ENCODE measurements at regions not wholly inside any gene's neighbourhood (a gene's known extent, or its start where the extent isn't known, plus 50 kb on each side); places are given as distances from the start of the nearest gene placed in this dataset.

DNA sequence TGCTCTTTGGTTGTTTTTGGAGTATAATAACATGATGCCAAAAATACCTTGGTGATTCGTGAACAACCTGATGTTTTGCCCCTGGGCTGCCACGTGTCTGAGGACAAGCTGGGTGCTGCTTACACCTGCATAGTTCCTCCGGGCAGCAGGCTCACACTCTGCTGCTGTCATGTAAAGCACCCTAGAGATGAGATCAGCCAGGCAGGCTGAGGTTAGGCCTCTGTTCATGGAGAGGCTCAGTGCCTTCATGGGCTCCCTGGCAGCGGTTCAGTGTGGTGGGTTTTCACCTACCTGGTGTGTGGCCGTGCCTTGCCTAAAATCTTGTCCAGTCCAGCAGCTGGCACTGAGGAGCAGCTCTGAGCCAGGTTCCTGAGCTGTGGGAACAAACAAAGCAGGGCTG, 60.1 kb upstream of the TAGAP start:
- H3K4me3 ChIP-seq (ENCODE audit: low read length), result no peak overlapping the region
- no peak for TF ChIP-seq CTCF (conservative IDR thresholded peaks at IDR 0.05; ENCODE audit: low read length)

DNA sequence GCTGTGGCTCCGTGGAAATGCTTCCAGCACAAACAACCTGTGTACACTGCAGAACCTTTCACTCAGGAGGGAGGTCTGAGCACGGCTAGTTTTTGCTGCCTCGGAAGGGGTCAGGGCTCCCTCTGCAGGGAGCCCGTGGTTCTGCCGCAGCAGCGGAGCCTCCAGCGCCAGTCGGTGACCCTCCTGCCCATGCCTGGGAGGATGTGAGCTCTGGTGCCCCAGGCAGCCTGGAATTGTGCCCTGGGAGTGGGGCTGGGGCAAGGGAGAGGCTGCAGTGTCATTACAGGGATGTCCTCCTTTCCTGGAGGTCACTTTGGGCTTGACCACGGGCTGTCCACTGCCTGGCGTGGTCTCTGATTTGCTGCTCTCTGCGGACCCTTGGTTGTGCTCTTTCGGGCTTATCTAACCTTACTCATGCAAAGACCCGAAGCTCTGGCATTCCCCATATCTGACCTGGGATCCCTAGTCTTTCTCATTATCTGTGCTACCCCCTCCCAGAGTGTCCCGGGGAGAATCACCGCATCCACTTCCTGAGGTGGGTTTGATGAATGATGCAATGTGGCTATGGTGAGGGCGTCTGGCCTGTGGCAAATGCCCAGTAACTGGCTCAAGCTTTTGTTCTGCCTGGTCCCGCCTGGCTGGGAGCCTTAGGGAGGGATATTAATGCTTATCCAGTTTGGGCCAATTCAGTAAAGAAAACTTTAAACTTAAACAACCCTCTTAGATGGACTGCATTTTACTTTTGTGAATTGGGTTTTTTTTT, 59.6 kb upstream of the TAGAP start:
- H3K4me3 ChIP-seq (ENCODE audit: low read length), result no peak overlapping the region

More for the DNA sequence above, 60.1 kb upstream of the TAGAP start:
- no peak for DNase-seq (ENCODE audit: low read depth)

DNA sequence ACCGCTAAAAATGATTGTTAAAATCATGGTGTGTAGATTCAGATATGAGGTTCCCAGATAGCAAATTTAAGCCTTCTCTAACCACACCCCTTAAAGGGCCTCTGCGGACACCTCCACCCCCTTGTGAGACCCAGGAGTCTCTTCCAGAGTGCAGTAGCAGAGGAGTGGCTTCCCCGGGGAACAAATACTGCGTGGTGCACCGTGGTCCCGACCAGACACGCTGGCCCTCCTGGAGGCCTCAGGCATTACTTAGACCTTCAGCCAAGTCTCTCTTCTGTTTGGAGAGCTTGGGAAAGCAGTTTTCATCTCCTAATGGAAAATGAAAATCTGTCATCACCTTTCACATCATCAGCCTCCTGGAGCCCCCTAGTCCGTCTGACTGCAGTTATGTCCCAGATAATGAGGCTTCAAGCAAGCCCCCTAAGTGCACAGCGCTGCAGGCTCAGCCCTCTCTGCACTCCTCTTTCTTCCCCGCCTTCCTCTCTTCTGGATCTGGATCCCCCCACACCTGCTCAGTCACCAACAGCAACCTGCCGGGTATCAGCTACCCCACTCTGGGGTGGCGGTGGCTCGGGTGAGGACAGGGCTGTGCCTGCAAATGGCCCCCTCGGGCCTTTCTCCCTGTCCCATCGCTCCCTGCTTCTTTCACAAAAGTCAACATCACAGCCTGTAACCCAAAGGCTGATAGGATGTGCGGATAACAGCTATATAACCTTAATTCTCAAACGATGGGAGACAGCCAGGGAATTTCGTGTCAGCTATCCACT, 58.8 kb upstream of the TAGAP start:
- TF ChIP-seq CTCF (conservative IDR thresholded peaks at IDR 0.05; ENCODE audit: low read length), result no peak
- H3K4me3 ChIP-seq (ENCODE audit: low read length), result no peak overlapping the region
- no peak for DNase-seq (ENCODE audit: low read depth)

More for the DNA sequence above, 59.6 kb upstream of the TAGAP start:
- TF ChIP-seq CTCF (conservative IDR thresholded peaks at IDR 0.05; ENCODE audit: low read length), result peak; percentile 89
- DNase-seq (ENCODE audit: low read depth), result peak; percentile 35

GRCh38 chr6:159102373-159103160, 57.8 kb upstream of the TAGAP start:
- no peak overlapping the region for H3K4me3 ChIP-seq (ENCODE audit: low read length)
- DNase-seq (ENCODE audit: low read depth), result no peak
- no peak for TF ChIP-seq CTCF (conservative IDR thresholded peaks at IDR 0.05; ENCODE audit: low read length)

GRCh38 chr6:159101656-159102055, 56.9 kb upstream of the TAGAP start:
- DNase-seq (ENCODE audit: low read depth), result no peak
- no peak for TF ChIP-seq CTCF (conservative IDR thresholded peaks at IDR 0.05; ENCODE audit: low read length)
- H3K4me3 ChIP-seq (ENCODE audit: low read length), result no peak overlapping the region

DNA sequence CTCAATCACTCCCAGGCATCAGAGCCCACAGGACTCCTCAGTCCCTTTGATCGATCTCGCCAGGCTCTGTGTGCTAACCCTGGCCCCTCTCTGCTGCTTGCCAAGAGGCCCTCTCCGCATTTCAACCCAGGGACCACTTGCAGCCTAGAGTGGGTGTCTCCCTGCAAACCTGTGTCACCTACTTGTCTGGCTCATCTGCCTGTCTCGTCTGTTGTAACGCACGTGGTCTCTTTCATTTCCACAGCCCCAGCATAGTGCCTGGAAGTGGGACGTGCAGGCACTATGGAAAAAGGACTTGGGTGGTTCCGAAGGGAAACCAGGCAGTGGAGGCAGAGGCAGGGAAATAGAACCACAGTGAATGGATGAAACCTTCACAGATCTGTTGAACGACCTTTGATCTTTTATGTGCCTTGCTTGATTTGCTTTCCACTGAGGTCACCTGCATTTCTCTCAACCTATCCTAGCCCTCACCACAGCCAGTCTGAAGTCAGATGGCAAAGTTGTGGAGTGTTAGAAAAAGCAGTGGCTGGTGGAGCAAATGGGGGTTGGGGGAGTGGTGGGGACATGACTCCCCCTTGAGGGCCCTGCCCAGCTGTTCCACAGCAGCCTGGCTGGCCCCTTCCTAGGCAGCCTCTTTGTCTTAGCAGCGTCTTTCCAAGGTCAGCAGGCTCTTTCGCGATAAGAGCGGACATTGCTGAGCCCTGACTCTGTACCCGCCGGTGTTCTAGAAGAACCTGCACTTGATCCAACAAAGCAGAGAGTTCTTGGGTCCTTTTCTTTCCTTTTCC, 55.8 kb upstream of the TAGAP start:
- H3K4me3 ChIP-seq (ENCODE audit: low read length), result no peak overlapping the region
- TF ChIP-seq CTCF (conservative IDR thresholded peaks at IDR 0.05; ENCODE audit: low read length), result no peak
- DNase-seq (ENCODE audit: low read depth), result no peak

All from AG10803 (cell line).